Panc1 (cell line): ENCODE measurements at regions not wholly inside any gene's neighbourhood (a gene's known extent, or its start where the extent isn't known, plus 50 kb on each side); places are given as distances from the start of the nearest gene placed in this dataset.

Experiments used
- ATAC-seq: fragments of 200-7000 bp; cut with Tn5 transposase; 2 replicates; pipeline ENCODE4 v1.9.1; 2020; ENCODE audit warnings: mild to moderate bottlenecking, moderate library complexity
- BruUV-seq: library from RNA; stranded (reverse); fragments of 400-500 nt; replicated peaks from 2 replicates; lab custom pipeline; 2021; lab: Mats Ljungman, UMichigan
- CTCF ChIA-PET: fragments of 300-600 bp; sonication (Branson Sonifier 250); formaldehyde crosslinking; loops from one replicate; lab custom pipeline; 2022; ENCODE audit warnings: antibody characterized with exemption; lab: Charles Lee
- POLR2A ChIA-PET: fragments of 300-600 bp; sonication (Branson Sonifier 250); formaldehyde crosslinking; loops from one replicate; lab custom pipeline; 2022; ENCODE audit warnings: antibody characterized with exemption; lab: Charles Lee
- DNase-seq: peaks from one replicate; pipeline ENCODE4 v3.0.0-alpha.2; 2010; ENCODE audit warnings: low read depth, low spot score
- H3K27ac ChIP-seq: 2 replicates; pipeline ENCODE4 v1.5.1; 2011; ENCODE audit warnings: mild to moderate bottlenecking, low read length, inconsistent platforms
- H3K27me3 ChIP-seq: fragments of 200-500 bp; sonication (Bioruptor generic); 2 replicates; pipeline ENCODE4 v1.6.0; 2014; ENCODE audit warnings: low read length, inconsistent platforms; ENCODE audit not compliant: control insufficient read depth, insufficient read depth
- H3K36me3 ChIP-seq: fragments of 200-500 bp; sonication (Bioruptor generic); 2 replicates; pipeline ENCODE4 v1.5.1; 2014; ENCODE audit warnings: inconsistent platforms, mild to moderate bottlenecking, low read length, moderate library complexity; ENCODE audit not compliant: control insufficient read depth, insufficient read depth
- H3K4me1 ChIP-seq: 2 replicates; pipeline ENCODE4 v1.5.1; 2011; ENCODE audit warnings: inconsistent platforms, mild to moderate bottlenecking, low read length, moderate library complexity; ENCODE audit not compliant: control insufficient read depth, insufficient read depth
- H3K4me3 ChIP-seq, 2 experiments: 2 replicates each; pipeline ENCODE4 v1.5.1; 2011 to 2012; ENCODE audit warnings: low read depth in 2 of 2, low read length in 2 of 2, mild to moderate bottlenecking in 2 of 2, inconsistent platforms in 1 of 2, moderate library complexity in 1 of 2
- H3K9me3 ChIP-seq: fragments of 200-500 bp; sonication (Bioruptor generic); 2 replicates; pipeline ENCODE4 v1.5.1; 2014; ENCODE audit warnings: low read depth, mild to moderate bottlenecking, inconsistent platforms, low read length, moderate library complexity; ENCODE audit not compliant: control insufficient read depth, insufficient read depth
- POLR2AphosphoS5 ChIP-seq: IDR thresholded peaks from 2 replicates; pipeline ENCODE4 v1.6.1; 2012; ENCODE audit warnings: mild to moderate bottlenecking, low read depth, low read length, moderate library complexity
- SIN3A ChIP-seq: IDR thresholded peaks from 2 replicates; pipeline ENCODE4 v1.6.1; 2012; ENCODE audit warnings: low read depth, mild to moderate bottlenecking, low read length, moderate library complexity, borderline replicate concordance; ENCODE audit not compliant: insufficient read depth
- TCF7L2 ChIP-seq: IDR thresholded peaks from 2 replicates; pipeline ENCODE4 v1.6.1; 2011; ENCODE audit warnings: mild to moderate bottlenecking, low read depth, low read length, inconsistent platforms
- in situ Hi-C: cut with HindIII; loops from 2 replicates; pipeline ENCODE4 v1.10.0; 2016; ENCODE audit warnings: low sequenced_read_pairs, low pct_unique_long_range_greater_than_20kb
- intact Hi-C: fragments of 100-400 bp; cut with micrococcal nuclease; formaldehyde crosslinking; loops from one replicate; pipeline ENCODE4 v1.10.0; 2022; ENCODE audit not compliant: unreplicated experiment
- TF ChIP-seq, protein P1 (sequence below), 2 experiments: IDR thresholded peaks; 2 replicates each; pipeline ENCODE4 v1.6.1; 2011 to 2012; ENCODE audit warnings: low read depth in 2 of 2, control low read depth in 1 of 2, low read length in 1 of 2, mild to moderate bottlenecking in 1 of 2, moderate library complexity in 1 of 2; ENCODE audit not compliant: insufficient read depth in 1 of 2
- TF ChIP-seq, protein P2 (sequence below): fragments of 450-650 bp; IDR thresholded peaks from 2 replicates; pipeline ENCODE4 v1.5.1; 2017; ENCODE audit warnings: mild to moderate bottlenecking

DNA sequence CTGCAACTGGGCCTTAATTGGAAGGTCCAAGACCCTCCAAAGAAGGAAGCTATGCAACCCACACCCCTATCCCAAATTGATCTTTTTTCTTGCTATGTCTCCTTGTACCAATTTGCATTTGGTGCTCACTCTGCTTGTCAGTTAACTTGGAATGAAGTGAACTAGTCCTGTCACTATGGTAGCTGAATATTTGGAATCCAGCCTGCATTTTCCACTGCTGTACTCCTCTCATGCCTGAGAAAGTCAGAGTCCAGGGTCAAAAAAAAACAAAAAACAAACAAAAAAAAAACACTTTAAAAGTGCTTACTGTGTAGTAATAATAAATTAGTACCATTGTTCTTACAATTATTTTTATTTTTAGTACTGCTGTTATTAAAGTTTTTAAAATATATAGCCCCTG is 462.8 kb upstream of the SLC8A1 start:
- no peaks in the 10 kb centered on the region for H3K36me3 ChIP-seq
- intact Hi-C loops, result no loop called here
- H3K27me3 ChIP-seq, result no peaks in the 10 kb centered on the region
- TF ChIP-seq TCF7L2 (no peak), POLR2AphosphoS5 (no peak), SIN3A (no peak)
- TF ChIP-seq, protein P1, sequence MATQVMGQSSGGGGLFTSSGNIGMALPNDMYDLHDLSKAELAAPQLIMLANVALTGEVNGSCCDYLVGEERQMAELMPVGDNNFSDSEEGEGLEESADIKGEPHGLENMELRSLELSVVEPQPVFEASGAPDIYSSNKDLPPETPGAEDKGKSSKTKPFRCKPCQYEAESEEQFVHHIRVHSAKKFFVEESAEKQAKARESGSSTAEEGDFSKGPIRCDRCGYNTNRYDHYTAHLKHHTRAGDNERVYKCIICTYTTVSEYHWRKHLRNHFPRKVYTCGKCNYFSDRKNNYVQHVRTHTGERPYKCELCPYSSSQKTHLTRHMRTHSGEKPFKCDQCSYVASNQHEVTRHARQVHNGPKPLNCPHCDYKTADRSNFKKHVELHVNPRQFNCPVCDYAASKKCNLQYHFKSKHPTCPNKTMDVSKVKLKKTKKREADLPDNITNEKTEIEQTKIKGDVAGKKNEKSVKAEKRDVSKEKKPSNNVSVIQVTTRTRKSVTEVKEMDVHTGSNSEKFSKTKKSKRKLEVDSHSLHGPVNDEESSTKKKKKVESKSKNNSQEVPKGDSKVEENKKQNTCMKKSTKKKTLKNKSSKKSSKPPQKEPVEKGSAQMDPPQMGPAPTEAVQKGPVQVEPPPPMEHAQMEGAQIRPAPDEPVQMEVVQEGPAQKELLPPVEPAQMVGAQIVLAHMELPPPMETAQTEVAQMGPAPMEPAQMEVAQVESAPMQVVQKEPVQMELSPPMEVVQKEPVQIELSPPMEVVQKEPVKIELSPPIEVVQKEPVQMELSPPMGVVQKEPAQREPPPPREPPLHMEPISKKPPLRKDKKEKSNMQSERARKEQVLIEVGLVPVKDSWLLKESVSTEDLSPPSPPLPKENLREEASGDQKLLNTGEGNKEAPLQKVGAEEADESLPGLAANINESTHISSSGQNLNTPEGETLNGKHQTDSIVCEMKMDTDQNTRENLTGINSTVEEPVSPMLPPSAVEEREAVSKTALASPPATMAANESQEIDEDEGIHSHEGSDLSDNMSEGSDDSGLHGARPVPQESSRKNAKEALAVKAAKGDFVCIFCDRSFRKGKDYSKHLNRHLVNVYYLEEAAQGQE (IDR thresholded peaks at IDR 0.05; ENCODE audit: insufficient read depth in 1 of 2, low read depth in 2 of 2, low read length in 1 of 2), result no peak
- TF ChIP-seq, protein P2, sequence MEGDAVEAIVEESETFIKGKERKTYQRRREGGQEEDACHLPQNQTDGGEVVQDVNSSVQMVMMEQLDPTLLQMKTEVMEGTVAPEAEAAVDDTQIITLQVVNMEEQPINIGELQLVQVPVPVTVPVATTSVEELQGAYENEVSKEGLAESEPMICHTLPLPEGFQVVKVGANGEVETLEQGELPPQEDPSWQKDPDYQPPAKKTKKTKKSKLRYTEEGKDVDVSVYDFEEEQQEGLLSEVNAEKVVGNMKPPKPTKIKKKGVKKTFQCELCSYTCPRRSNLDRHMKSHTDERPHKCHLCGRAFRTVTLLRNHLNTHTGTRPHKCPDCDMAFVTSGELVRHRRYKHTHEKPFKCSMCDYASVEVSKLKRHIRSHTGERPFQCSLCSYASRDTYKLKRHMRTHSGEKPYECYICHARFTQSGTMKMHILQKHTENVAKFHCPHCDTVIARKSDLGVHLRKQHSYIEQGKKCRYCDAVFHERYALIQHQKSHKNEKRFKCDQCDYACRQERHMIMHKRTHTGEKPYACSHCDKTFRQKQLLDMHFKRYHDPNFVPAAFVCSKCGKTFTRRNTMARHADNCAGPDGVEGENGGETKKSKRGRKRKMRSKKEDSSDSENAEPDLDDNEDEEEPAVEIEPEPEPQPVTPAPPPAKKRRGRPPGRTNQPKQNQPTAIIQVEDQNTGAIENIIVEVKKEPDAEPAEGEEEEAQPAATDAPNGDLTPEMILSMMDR, result no peak
- ATAC-seq (no peak), DNase-seq (no peak)
- no peak overlapping the region for H3K27ac ChIP-seq
- CTCF ChIA-PET, result no interaction called here
- H3K4me1 ChIP-seq, result no peaks in the 10 kb centered on the region
- H3K4me3 ChIP-seq, result no peak overlapping the region
- no TSS peak for BruUV-seq
- in situ Hi-C loops, result no loop called here
- H3K9me3 ChIP-seq, result no peaks in the 10 kb centered on the region
- POLR2A ChIA-PET, result no interaction called here

DNA sequence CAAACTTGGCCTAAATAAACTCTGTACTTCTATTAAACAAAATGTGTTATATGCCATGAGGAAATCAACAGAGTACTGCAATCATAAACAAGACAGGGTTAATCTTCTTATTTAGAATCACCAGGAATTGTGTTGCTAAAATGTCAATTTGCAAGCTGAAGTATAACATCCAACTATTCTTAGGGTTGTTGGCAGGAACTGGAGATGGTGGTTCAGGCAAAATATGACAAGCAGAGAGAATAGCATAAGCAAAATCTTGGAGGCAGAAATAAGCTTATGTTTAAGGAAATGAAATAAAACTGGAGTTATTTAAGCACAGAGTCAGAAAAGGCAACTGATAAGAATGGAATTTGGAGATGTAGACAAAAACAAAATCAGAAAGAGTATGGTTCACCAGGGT is 463.8 kb upstream of the SLC8A1 start:
- ATAC-seq (no peak), DNase-seq (no peak)
- no peaks in the 10 kb centered on the region for H3K27me3 ChIP-seq
- no peaks in the 10 kb centered on the region for H3K4me1 ChIP-seq
- no TSS peak for BruUV-seq
- CTCF ChIA-PET, result no interaction called here
- intact Hi-C loops (no loop called here), in situ Hi-C loops (no loop called here)
- no peak overlapping the region for H3K27ac ChIP-seq
- POLR2A ChIA-PET, result no interaction called here
- TF ChIP-seq SIN3A, result no peak
- no peak for TF ChIP-seq TCF7L2
- TF ChIP-seq, protein P2, result no peak
- TF ChIP-seq, protein P1 (IDR thresholded peaks at IDR 0.05; ENCODE audit: insufficient read depth in 1 of 2, low read depth in 2 of 2, low read length in 1 of 2), result no peak
- TF ChIP-seq POLR2AphosphoS5, result no peak
- H3K4me3 ChIP-seq, result no peak overlapping the region
- H3K9me3 ChIP-seq, result no peaks in the 10 kb centered on the region
- H3K36me3 ChIP-seq, result no peaks in the 10 kb centered on the region
